ENCODE measurements at regions not wholly inside any gene's neighbourhood (a gene's known extent, or its start where the extent isn't known, plus 50 kb on each side); places are given as distances from the start of the nearest gene placed in this dataset.

GRCh38 chrX:4830880-4831557 lies 1117.6 kb upstream of the PRKX start:
- no peak for DNase-seq (ENCODE audit: low read depth, low spot score)
- H3K4me3 ChIP-seq (ENCODE audit: low read length) = no peak overlapping the region

- H3K4me3 ChIP-seq (ENCODE audit: low read length) = no peak overlapping the region
- DNase-seq (ENCODE audit: low read depth, low spot score) = no peak
These were observed 1112.1 kb upstream of the PRKX start for GRCh38 chrX:4825550-4825949.

GRCh38 chrX:4809571-4809970 lies 1096.1 kb upstream of the PRKX start:
- DNase-seq (ENCODE audit: low read depth, low spot score) = no peak
- no peak overlapping the region for H3K4me3 ChIP-seq (ENCODE audit: low read length)

- DNase-seq (ENCODE audit: low read depth, low spot score) = no peak
- H3K4me3 ChIP-seq (ENCODE audit: low read length) = no peak overlapping the region
These were observed 1092.1 kb upstream of the PRKX start for GRCh38 chrX:4805502-4805901.

- H3K4me3 ChIP-seq (ENCODE audit: low read length) = no peak overlapping the region
- no peak for DNase-seq (ENCODE audit: low read depth, low spot score)
These were observed 1087.3 kb upstream of the PRKX start for GRCh38 chrX:4800756-4801155.

GRCh38 chrX:4787971-4788370 lies 1074.5 kb upstream of the PRKX start:
- H3K4me3 ChIP-seq (ENCODE audit: low read length) = no peak overlapping the region
- no peak for DNase-seq (ENCODE audit: low read depth, low spot score)

GRCh38 chrX:4764888-4765287 lies 1051.4 kb upstream of the PRKX start:
- no peak for DNase-seq (ENCODE audit: low read depth, low spot score)

DNA sequence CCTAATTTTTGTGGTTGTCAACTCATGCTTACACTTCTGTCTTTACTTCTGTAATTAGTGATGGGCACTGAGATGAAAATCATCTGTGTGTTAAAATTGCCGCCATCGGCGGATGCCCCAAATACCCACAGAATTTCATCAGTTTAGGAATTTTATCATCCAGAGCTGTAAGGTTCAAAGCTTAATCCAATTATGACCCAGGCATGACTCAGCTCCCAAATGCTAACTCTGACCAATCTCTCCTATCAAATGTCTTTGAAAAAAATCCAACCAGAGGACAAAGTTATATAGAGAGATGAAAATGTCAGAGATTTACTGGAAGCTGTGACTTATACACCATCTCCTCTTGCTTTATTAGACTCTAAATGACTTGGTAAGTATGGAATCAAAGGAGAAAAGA lies 1048.7 kb upstream of the PRKX start:
- DNase-seq (ENCODE audit: low read depth, low spot score) = no peak
- no peak overlapping the region for H3K4me3 ChIP-seq (ENCODE audit: low read length)

More at GRCh38 chrX:4764888-4765287, 1051.4 kb upstream of the PRKX start:
- H3K4me3 ChIP-seq (ENCODE audit: low read length) = no peak overlapping the region

- no peak overlapping the region for H3K4me3 ChIP-seq (ENCODE audit: low read length)
- DNase-seq (ENCODE audit: low read depth, low spot score) = no peak
These were observed 1041.6 kb upstream of the PRKX start for GRCh38 chrX:4754878-4755604.

GRCh38 chrX:4741024-4741423 lies 1027.6 kb upstream of the PRKX start:
- no peak for DNase-seq (ENCODE audit: low read depth, low spot score)
- no peak overlapping the region for H3K4me3 ChIP-seq (ENCODE audit: low read length)

GRCh38 chrX:4735299-4735698 lies 1021.9 kb upstream of the PRKX start:
- no peak for DNase-seq (ENCODE audit: low read depth, low spot score)
- H3K4me3 ChIP-seq (ENCODE audit: low read length) = no peak overlapping the region

DNA sequence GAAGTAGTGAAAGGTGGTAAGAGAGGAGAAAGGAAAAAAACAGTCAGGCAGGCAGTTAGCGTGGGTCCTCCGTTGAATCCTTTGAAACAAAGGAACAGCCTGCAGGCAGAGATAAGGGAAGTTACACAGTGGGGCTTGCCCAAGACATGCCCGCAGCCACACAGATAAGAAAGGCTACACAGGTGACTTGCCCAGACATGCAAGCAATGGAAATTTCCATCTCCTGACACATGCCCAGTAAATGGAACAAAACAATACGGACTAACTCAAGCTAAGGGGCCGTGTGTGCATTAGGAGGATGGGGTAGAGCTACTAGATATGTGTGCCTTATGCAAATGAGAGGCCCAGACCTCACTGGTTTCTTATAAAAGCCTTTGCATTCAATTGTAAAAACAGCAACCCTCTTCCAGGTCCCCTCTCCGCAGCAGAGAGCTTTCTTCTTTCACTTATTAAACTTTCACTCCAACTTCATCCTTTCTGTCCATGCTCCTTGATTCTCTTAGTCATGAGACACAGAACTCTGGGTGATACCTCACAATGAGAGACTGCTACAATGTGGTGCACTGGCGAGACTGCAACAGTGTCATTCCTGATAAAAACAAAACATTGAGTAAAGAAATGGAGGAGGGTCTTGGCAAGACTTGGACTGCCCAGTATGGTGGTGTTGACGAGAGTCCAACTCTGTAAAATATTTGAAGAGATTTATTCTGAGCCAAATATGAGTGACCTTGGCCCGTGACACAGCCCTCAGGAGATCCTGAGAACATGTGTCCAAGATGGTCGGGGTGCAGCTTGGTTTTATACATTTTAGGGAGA lies 997.4 kb upstream of the PRKX start:
- no peak overlapping the region for H3K4me3 ChIP-seq (ENCODE audit: low read length)
- peak; percentile 81 for DNase-seq (ENCODE audit: low read depth, low spot score)

DNA sequence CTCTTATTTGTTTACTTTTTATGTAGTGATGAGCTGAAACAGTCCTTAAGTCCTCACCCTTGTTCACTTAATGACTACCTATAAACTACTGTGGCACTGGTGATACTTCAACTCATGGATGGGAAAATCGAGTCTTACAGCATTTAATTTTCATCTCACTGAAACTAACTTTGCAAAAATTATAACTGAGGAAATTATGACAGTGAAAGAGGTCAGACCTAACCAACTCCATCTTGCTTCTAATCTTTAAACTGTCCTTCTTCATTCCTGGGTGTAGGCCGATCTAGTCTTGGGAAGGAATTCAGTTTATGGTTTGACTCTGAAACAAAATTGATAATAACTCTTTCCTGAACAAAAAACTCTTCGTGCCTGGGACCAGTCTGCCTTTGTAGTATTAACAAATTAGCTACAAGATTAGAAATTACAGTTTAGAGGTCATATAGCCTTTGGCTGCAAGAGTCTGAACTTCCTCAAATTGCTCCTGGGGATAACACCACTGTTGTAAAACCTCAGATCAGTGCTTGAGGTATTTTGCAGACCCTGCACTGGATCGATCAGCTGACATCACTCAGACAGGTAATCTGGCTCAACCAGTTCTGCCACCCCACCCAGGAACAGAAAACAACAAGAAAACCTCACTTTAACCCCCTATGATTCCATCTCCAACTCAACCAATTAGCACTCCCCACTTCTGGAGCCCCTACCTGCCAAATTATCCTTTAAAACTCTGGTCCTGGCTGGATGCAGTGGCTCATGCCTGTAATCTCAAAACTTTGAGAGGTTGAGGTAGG lies 995.7 kb upstream of the PRKX start:
- DNase-seq (ENCODE audit: low read depth, low spot score) = no peak
- no peak overlapping the region for H3K4me3 ChIP-seq (ENCODE audit: low read length)

GRCh38 chrX:4706961-4707360 lies 993.5 kb upstream of the PRKX start:
- DNase-seq (ENCODE audit: low read depth, low spot score) = no peak
- H3K4me3 ChIP-seq (ENCODE audit: low read length) = no peak overlapping the region

- DNase-seq (ENCODE audit: low read depth, low spot score) = no peak
- no peak overlapping the region for H3K4me3 ChIP-seq (ENCODE audit: low read length)
These were observed 977.1 kb upstream of the PRKX start for GRCh38 chrX:4690521-4690920.

DNA sequence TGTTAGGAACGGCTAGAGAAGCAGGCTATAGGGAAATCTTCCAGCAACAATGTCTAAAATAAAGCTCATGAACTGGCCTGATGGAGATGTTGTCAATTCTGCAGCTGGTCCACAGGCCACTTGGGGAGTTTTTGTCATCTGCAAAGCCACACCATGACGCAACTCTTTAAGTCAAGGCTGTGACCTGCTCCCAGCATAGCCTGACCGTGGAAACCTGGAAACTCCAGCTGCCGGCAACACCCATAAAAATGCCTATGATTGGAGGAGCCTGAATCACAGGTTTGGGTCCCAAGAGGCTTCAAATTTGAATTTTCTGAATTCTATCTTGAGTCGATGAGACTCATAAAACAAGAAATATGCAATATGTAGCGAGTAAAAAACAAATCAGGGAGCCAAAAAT lies 969.2 kb upstream of the PRKX start:
- no peak overlapping the region for H3K4me3 ChIP-seq (ENCODE audit: low read length)
- no peak for DNase-seq (ENCODE audit: low read depth, low spot score)

GRCh38 chrX:4675686-4676300 lies 962.3 kb upstream of the PRKX start:
- no peak for DNase-seq (ENCODE audit: low read depth, low spot score)
- H3K4me3 ChIP-seq (ENCODE audit: low read length) = no peak overlapping the region

GRCh38 chrX:4674028-4674782 lies 960.8 kb upstream of the PRKX start:
- H3K4me3 ChIP-seq (ENCODE audit: low read length) = no peak overlapping the region
- no peak for DNase-seq (ENCODE audit: low read depth, low spot score)

Measured in Jurkat, Clone E6-1 (cell line).